ENCODE measurements at regions not wholly inside any gene's neighbourhood (a gene's known extent, or its start where the extent isn't known, plus 50 kb on each side); places are given as distances from the start of the nearest gene placed in this dataset.

DNA sequence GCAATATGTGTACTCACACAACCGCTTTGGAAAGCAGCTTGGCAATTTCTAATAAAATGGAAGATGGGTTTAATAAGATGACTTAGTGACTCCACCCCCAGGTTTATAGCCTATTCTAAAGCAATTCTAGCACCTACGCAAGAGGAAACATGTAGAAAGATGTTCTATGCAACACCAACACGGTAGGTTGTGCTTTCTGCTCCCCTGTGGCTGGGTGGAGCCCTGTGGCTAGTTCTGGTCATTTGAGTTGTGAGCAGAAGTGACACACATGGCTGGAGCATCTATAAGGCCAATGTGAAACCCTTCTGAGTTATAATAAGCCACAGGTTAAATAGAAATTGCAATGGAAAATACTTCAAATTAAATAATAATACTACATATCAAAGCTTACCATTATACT is 310.7 kb downstream of the CD83 start:
- no peak for DNase-seq (ENCODE audit: low read depth)
- in situ Hi-C loops (cut with HindIII; ENCODE audit: low pct_unique_long_range_greater_than_20kb, low sequenced_read_pairs), result no loop called here

DNA sequence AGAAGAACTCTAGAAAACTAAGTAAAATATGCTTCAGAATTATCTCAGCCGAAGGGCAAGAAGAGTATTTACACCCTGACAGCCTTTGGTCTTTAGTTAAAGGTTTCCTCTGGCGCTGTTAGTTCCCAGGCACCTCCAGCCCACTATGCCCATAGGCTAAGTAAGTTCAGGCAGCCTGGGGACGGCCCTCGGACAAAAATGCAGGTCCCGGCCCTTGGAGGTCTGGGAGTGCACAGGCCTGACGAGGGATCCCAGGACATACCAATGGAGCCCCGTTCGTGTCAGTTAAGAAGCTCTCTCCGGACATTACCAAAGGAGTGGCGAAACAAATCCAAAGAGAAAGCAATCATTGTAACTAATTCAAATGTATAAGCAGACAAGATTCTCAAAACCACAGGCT is 311.8 kb downstream of the CD83 start:
- in situ Hi-C loops (cut with HindIII; ENCODE audit: low pct_unique_long_range_greater_than_20kb, low sequenced_read_pairs), result no loop called here
- DNase-seq (ENCODE audit: low read depth), result no peak

DNA sequence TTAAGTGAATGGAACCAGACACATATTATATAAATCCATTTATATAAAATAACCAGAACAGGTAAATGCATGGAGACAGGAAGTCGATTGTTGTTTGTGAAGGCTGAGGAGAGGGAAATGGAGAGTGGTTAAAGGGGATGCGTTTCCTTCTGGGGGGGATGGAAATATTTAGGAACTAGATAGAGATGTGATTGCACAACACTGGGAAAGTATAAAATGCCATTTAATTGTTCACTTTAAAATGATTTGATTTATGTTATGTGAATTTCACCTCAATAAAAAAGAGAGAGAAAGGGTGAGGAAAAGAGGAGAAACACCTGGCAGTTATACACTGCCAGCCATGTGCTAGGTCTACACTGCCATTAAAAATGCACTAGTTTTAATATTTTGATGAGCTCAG is 312.6 kb downstream of the CD83 start:
- in situ Hi-C loops (cut with HindIII; ENCODE audit: low pct_unique_long_range_greater_than_20kb, low sequenced_read_pairs), result no loop called here
- DNase-seq (ENCODE audit: low read depth), result no peak

DNA sequence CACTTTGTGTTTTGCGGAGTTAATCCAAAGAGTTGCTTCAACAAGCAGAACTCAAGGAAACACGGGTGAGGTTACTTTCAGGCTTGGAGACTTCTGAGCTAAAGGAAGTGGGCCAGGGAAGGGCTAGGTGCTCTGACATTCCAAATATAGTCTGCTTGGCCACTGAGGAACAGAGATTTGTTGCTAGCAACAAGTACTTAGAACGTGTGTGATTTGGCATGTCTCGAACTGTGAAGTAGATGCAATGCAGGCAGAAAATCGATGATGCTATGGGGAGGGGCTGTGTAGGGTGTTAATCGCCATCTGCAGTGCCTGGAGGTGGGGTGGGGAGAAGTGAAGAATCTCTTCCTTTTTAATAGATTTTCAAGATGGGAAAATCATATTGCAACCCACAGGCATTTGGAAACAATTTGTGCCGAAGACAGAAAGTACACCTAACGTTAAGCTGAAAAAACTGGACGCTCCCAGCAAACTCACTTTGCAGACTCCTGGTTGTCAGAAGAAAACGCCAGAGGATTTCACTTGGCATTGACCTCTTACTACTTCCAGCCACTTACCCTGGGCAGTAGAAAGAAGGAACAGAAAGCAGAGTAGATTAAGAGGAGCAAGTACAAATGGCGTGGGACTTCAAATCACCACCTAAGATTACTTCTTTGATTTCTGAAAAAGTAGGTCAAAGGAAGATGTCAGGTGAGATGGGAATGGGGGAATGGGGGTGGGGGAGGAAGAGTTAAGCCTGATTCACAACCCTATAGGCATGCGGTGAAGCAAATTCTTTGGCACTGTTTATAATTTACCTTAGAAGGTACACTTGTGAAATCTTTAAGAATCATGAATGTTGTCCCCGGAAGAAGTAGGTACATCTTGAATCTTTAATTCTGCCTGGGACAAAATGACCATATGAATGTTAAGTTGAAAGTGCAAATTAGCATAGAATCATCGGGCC is 314.1 kb downstream of the CD83 start:
- in situ Hi-C loops (cut with HindIII; ENCODE audit: low pct_unique_long_range_greater_than_20kb, low sequenced_read_pairs), result no loop called here
- no peak for DNase-seq (ENCODE audit: low read depth)

DNA sequence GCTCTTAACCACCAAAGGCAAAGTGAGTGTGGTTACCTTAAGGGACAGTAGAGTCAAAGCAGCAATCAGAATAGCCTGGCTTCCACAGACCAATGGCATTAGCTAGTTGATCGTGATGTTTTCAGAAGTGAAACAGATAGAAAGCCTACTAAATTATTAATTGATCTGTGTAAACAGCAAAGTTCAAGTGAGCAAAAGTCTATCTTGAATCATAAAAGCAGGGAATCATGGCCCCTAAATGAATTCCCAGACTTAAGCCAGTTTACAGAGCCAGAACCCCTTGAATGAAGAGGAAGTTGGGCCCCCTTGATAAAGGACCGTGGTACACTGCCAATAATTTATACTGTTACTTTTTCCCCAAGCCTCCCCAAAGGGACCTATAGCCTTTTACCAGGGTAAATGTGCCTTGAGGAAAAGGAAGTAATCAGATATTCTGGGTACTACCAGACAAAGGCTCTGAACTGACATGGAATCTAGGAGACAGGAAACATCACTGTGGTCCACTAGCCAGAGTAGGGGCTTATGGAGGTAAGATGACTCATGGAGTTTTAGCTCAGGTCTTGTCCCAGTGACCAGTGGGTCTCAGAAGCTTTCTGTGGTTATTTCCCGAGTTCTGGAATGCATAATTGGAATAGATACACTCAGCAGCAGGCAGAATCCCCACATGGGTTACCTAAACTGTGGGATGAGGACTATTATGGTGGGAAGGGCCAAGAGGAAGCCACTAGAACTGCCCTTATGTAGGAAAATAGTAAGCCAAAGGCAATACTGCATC is 317.5 kb downstream of the CD83 start:
- in situ Hi-C loops (cut with HindIII; ENCODE audit: low pct_unique_long_range_greater_than_20kb, low sequenced_read_pairs), result no loop called here

DNA sequence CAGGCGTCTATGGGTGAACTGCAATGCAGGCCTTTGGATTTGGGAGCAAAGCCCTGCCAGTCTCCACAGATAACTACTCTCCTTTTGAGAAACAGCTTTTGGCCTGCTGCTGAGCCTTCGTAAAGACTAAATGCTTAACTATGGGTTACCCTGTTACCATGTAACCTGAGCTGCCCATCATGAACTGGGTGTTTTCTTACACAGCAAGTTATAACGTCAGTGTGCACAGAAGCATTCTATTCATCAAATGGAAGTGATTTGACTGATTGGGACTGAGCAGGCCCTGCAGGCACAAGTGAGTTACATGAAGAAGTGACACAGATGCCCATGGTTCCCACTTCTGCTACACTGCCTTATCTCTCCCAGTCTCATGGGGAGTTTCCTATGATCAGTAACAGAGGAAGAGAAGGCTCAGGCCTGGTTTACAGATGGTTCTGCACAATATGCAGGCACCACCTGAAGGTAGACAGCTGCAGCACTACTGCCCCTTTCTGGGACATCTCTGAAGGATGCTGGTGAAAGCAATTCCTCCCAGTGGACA is 319.1 kb downstream of the CD83 start:
- in situ Hi-C loops (cut with HindIII; ENCODE audit: low pct_unique_long_range_greater_than_20kb, low sequenced_read_pairs), result no loop called here
- DNase-seq (ENCODE audit: low read depth), result no peak

More for the DNA sequence above, 317.5 kb downstream of the CD83 start:
- DNase-seq (ENCODE audit: low read depth), result no peak

DNA sequence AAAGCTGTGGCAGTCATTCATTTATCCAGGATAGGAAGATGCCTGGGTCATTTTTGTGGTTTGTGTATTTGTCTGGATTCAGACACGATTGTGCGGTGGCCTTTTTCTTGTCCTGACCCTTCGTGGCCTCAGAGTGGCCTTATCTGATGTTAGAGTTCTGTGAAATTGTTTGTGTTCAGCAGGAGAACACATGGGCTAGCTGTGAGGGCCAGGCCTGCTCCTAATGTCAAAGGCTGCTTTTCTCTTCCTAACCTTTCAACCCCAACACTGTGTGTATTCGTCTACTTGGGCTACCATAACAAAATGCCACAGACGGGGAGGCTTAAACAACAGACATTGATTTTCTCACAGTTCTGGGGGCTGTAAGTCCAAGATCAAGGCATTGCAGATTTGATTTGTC is 321.8 kb downstream of the CD83 start:
- no peak for DNase-seq (ENCODE audit: low read depth)
- in situ Hi-C loops (cut with HindIII; ENCODE audit: low pct_unique_long_range_greater_than_20kb, low sequenced_read_pairs), result no loop called here

DNA sequence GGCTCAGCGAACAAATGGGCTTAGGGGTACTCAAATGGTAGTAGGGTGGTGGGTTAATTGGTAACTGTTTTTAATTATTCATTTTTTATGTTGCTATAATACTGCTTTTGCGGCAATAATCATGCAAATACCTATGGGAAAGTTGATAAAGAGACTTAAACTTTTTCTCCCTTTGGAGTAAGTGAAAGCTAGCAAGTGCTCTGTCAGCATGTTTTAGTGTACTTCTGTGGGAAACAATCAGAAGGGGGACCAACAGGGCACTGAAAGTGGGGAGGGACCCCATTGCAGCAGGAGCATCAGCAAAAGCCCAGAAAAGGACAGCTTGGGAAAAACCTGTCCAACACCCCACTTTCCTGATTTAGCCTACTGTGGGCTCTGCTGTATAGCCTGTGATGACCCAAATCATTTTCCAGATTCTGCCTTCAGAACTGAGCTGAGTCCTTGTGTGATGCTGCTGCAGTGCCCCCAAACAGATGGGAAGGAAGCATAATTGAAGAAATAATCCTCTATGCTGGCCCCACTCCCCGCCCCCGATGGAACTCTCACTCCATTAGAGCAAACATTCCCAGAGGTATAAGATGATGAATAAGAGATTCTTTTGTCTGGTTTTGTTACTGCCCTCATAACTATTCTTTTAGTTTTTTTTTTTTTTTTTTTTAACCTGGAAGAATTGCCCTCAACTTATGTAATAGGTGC is 322.8 kb downstream of the CD83 start:
- in situ Hi-C loops (cut with HindIII; ENCODE audit: low pct_unique_long_range_greater_than_20kb, low sequenced_read_pairs), result no loop called here
- no peak for DNase-seq (ENCODE audit: low read depth)

DNA sequence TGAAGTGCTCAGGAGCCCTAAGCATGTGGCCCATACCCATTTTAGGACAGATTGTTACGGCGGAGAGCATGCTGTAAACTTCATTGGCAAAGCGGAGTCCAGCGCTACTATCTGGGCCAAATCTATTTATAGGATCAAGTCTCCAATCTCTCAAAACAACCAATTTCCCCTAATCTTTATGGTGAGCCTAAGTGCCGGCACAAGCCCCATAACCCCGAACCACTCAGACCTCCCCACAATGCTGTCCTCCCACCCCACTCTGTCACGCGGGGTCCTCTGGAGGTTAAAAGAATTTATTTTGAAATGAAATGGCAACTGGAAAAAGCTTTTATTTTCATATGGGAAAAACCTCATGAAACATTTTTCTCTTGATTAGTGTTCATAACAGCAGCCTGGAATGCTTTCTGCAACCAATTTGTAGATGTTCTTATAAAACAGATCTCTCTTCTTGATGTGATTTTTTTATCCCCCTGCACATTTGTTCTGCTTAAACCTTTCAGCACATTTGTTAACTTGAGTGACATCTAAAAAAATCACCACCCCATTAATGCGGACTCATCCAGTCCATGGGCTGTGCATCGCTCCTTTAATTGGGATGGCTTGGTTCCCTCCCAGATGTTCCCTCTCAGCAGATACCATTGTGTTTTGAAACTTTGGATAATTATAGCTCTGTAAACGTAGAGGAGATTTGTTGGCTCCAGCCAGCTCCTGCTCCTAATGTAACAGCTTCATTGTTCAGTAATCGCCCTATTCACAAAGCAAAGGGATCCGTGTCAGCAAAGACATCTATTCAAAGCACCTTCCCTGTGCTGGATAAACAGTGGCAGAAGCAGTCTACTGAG is 323.6 kb downstream of the CD83 start:
- DNase-seq (ENCODE audit: low read depth), result no peak
- in situ Hi-C loops (cut with HindIII; ENCODE audit: low pct_unique_long_range_greater_than_20kb, low sequenced_read_pairs), result no loop called here

DNA sequence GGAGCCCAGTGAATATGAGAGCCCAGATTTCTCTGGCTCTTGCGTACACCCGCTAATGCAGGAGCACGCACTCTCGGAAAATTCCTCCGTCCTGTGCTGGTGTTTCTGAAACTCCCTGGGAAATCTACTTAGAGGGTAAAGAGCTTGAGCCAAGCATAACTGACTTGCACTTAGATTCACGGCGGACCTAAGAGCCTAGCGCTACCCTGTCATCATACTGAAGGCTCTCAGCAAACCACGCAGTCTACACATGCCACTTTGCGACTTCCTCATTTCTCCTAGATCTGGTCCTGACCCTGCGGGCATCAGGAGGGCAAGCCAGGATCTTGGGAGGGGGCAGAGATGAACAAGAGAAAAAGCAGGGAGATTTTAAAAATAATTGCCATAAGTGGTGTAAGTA is 324.7 kb downstream of the CD83 start:
- in situ Hi-C loops (cut with HindIII; ENCODE audit: low pct_unique_long_range_greater_than_20kb, low sequenced_read_pairs), result no loop called here
- no peak for DNase-seq (ENCODE audit: low read depth)

DNA sequence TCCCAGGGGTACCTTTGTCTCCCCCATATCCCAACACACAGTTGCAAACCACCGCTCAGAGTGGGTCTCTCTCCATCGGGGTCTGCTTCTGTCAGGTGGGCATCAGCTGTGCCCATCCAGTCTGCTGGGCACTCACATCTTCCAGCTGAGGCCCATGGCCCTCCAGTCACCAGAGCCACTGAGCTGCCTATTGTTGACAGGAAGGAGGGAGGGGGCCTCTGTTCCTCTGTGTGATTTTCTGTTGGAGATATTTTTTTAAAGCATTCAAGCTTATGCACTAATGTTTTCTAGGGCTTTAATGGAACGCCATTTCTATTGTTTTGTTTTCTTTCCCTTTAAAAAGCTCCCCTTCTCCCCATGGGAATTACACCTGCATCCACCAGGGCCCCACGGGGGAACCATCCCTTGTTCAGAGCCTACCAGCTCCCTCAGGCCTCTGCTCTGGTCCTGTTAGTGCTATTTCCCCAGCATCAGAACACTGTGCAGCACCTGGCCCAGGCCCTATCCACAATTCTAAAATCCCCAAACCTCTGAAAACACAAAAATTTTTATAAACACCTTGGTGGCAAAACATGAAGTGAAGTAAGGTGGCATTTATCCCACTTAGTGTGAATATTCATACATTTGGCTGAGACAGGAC is 326.2 kb downstream of the CD83 start:
- in situ Hi-C loops (cut with HindIII; ENCODE audit: low pct_unique_long_range_greater_than_20kb, low sequenced_read_pairs), result no loop called here
- no peak for DNase-seq (ENCODE audit: low read depth)

DNA sequence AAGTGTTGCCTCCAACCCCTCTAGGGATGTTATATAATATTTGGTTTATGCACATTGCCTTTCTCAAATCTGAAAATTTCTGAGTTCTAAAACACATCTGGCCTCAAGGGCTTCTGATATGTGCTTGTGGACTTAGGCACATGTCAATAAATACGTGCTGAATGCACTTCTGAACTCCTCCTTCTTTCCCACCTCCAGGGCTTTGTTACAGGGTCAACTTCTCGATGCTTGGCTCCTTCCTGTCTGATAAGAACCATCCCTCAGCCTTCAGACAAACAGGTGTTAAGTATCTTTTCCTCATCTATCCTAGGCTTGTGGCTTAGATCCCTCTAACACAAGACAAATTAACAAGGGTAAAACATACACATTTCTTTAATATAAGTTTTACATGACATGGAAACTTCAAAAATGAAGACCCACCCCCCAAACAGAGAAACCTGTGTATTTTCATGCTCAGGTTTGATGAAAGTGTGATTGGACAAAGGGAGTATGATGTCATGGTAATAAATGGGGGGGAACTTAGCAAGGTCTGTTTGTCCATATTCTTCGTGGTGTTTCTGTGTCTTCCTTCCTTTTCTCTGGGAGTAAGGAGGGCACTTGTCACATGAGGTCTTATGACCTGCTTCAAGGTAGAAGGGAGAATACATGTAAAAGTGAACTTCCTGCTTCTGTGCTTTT is 326.9 kb downstream of the CD83 start:
- no peak for DNase-seq (ENCODE audit: low read depth)
- in situ Hi-C loops (cut with HindIII; ENCODE audit: low pct_unique_long_range_greater_than_20kb, low sequenced_read_pairs), result no loop called here

DNA sequence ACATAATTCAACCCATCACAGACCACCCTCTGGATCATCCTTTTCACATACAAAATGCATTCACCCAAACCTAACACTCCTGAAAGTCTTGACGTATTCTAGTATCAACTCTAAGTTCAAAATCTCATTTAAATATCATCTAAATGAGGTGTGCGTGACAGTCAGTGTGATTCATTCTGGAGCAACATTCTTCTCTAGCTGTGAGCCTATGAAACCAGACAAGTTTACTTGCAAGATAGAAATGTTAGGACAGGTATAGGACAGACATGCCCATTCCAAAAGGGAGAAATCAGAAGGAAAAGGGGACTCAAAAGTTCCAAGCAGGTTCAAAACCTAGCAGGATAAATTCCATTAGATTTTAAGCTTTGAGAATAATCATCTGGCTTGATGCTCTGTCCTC is 329.7 kb downstream of the CD83 start:
- no peak for DNase-seq (ENCODE audit: low read depth)
- in situ Hi-C loops (cut with HindIII; ENCODE audit: low pct_unique_long_range_greater_than_20kb, low sequenced_read_pairs), result no loop called here

DNA sequence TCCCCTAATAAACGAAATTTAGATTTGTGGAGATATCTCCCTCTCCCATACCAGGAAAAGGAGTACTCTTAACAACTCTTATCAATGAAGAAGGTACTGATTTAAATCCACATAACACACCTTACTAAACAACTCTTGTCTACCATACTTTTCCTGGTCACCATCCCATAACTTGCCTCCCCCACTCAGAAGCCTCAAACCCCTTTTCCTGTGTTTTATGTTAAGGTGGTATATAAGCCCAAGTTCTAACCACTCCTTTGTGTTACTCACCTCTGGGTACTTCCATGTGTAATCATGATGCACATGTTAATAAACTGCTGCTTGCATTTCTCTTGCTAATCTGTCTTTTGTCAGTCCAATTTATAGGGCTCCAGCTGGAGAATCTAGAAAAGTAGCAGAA is 330.7 kb downstream of the CD83 start:
- no peak for DNase-seq (ENCODE audit: low read depth)
- in situ Hi-C loops (cut with HindIII; ENCODE audit: low pct_unique_long_range_greater_than_20kb, low sequenced_read_pairs), result no loop called here

DNA sequence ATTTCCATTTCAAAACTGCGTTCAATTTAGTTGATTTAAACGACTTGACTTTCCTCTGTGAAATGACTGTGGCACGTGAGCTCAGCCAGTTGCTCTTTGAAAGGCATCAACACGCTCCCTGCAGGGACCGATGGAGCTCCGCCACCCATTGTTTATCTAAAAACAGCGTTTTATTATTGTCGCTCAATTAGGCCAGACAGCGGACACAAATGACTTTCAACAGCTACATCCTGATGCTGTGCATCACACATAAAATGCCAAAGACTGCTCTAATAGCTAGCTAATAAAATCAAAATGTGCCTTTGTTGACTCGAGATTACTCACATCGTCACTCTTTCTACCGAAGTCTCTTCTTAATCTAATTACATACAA is 332.5 kb downstream of the CD83 start:
- in situ Hi-C loops (cut with HindIII; ENCODE audit: low pct_unique_long_range_greater_than_20kb, low sequenced_read_pairs), result no loop called here
- DNase-seq (ENCODE audit: low read depth), result no peak

DNA sequence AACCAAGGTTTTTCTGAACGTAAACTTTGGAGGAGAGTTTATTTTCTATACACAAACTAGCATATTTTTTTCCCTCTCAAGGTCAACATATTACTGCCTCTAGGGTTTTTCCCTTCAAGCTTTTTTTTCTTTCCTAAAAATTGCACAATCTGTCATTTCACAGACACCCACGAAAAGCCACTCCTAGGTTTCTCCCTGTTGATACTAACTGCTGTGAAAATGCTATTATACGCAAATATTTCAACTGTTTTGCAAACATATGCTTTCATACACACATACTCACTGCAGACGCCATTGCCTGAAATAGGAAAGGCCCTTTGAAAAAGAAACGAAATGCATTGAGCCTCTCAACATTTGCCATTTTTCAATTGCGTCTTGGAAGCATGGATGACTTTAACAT is 333.0 kb downstream of the CD83 start:
- in situ Hi-C loops (cut with HindIII; ENCODE audit: low pct_unique_long_range_greater_than_20kb, low sequenced_read_pairs), result no loop called here
- DNase-seq (ENCODE audit: low read depth), result no peak

Data from Caki2 (cell line).